ENCODE measurements at regions not wholly inside any gene's neighbourhood (a gene's known extent, or its start where the extent isn't known, plus 50 kb on each side); places are given as distances from the start of the nearest gene placed in this dataset.

DNA sequence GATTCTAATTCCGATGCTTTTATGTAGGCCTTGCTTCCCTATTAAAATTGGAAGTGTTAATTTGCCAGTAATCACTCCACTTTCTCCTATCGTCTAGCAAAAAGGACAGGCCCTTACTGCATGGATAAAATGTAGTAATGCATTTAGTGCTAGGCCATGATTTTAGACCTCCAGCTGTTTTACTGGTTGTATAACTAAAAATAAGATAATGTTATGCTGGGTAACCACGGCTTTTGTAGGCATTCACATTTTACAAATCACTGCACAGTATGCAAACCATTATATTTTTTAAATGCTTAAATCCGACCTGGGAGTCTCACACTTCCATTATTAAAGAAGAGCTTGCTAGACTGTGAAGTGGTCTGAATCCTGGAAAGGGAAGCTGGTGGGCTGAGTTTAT lies 179.5 kb downstream of the TFAP2A start:
- Histone ChIP-seq H3K9ac (ENCODE audit: low read depth in 1 of 2, low read length in 2 of 2) (no peak overlapping the region), H3K27me3 (ENCODE audit: control insufficient read depth in 4 of 4, insufficient read depth in 4 of 4, low read length in 3 of 4) (peaks cover 0 to 1% (median 0%) of the 10 kb centered on the region in 4 donors), H3K9me3 (ENCODE audit: control insufficient read depth in 4 of 4, low read length in 3 of 4) (no peaks in the 10 kb centered on the region), H3K4me1 (ENCODE audit: control insufficient read depth in 4 of 4, insufficient read depth in 4 of 4, low read length in 3 of 4) (no peaks in the 10 kb centered on the region), H3K4me3 (ENCODE audit: low read depth in 1 of 3, low read length in 3 of 3) (no peak overlapping the region), H3K36me3 (ENCODE audit: control insufficient read depth in 4 of 4, insufficient read depth in 3 of 4, low read depth in 1 of 4, low read length in 3 of 4) (no peaks in the 10 kb centered on the region), H3K27ac (ENCODE audit: low read depth in 1 of 2, low read length in 2 of 2) (no peak overlapping the region)
- TF ChIP-seq EGR1 (IDR thresholded peaks at IDR 0.05; ENCODE audit: low read depth in 2 of 2) (no peak), TAF1 (conservative IDR thresholded peaks at IDR 0.05) (no peak), RAD21 (IDR thresholded peaks at IDR 0.05) (no peak), HNF4A (conservative IDR thresholded peaks at IDR 0.05) (no peak), JUND (IDR thresholded peaks at IDR 0.05) (no peak), YY1 (IDR thresholded peaks at IDR 0.05) (no peak), RXRA (IDR thresholded peaks at IDR 0.05) (no peak), SP1 (IDR thresholded peaks at IDR 0.05) (no peak), NR2F2 (IDR thresholded peaks at IDR 0.05) (no peak), GABPA (IDR thresholded peaks at IDR 0.05 in 1 of 2, conservative IDR thresholded peaks at IDR 0.05 in 1 of 2) (no peak), HNF4G (IDR thresholded peaks at IDR 0.05) (no peak), FOXA2 (IDR thresholded peaks at IDR 0.05) (no peak), FOXA1 (IDR thresholded peaks at IDR 0.05) (no peak)
- TF ChIP-seq, protein P1, sequence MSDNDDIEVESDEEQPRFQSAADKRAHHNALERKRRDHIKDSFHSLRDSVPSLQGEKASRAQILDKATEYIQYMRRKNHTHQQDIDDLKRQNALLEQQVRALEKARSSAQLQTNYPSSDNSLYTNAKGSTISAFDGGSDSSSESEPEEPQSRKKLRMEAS (IDR thresholded peaks at IDR 0.05) = no peak
- TF ChIP-seq, protein P2, sequence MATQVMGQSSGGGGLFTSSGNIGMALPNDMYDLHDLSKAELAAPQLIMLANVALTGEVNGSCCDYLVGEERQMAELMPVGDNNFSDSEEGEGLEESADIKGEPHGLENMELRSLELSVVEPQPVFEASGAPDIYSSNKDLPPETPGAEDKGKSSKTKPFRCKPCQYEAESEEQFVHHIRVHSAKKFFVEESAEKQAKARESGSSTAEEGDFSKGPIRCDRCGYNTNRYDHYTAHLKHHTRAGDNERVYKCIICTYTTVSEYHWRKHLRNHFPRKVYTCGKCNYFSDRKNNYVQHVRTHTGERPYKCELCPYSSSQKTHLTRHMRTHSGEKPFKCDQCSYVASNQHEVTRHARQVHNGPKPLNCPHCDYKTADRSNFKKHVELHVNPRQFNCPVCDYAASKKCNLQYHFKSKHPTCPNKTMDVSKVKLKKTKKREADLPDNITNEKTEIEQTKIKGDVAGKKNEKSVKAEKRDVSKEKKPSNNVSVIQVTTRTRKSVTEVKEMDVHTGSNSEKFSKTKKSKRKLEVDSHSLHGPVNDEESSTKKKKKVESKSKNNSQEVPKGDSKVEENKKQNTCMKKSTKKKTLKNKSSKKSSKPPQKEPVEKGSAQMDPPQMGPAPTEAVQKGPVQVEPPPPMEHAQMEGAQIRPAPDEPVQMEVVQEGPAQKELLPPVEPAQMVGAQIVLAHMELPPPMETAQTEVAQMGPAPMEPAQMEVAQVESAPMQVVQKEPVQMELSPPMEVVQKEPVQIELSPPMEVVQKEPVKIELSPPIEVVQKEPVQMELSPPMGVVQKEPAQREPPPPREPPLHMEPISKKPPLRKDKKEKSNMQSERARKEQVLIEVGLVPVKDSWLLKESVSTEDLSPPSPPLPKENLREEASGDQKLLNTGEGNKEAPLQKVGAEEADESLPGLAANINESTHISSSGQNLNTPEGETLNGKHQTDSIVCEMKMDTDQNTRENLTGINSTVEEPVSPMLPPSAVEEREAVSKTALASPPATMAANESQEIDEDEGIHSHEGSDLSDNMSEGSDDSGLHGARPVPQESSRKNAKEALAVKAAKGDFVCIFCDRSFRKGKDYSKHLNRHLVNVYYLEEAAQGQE (IDR thresholded peaks at IDR 0.05) = no peak
- TF ChIP-seq, protein P3, sequence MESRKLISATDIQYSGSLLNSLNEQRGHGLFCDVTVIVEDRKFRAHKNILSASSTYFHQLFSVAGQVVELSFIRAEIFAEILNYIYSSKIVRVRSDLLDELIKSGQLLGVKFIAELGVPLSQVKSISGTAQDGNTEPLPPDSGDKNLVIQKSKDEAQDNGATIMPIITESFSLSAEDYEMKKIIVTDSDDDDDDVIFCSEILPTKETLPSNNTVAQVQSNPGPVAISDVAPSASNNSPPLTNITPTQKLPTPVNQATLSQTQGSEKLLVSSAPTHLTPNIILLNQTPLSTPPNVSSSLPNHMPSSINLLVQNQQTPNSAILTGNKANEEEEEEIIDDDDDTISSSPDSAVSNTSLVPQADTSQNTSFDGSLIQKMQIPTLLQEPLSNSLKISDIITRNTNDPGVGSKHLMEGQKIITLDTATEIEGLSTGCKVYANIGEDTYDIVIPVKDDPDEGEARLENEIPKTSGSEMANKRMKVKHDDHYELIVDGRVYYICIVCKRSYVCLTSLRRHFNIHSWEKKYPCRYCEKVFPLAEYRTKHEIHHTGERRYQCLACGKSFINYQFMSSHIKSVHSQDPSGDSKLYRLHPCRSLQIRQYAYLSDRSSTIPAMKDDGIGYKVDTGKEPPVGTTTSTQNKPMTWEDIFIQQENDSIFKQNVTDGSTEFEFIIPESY (IDR thresholded peaks at IDR 0.05) = no peak
- TF ChIP-seq, protein P4, sequence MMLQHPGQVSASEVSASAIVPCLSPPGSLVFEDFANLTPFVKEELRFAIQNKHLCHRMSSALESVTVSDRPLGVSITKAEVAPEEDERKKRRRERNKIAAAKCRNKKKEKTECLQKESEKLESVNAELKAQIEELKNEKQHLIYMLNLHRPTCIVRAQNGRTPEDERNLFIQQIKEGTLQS (IDR thresholded peaks at IDR 0.05) = no peak
- TF ChIP-seq, protein P5, sequence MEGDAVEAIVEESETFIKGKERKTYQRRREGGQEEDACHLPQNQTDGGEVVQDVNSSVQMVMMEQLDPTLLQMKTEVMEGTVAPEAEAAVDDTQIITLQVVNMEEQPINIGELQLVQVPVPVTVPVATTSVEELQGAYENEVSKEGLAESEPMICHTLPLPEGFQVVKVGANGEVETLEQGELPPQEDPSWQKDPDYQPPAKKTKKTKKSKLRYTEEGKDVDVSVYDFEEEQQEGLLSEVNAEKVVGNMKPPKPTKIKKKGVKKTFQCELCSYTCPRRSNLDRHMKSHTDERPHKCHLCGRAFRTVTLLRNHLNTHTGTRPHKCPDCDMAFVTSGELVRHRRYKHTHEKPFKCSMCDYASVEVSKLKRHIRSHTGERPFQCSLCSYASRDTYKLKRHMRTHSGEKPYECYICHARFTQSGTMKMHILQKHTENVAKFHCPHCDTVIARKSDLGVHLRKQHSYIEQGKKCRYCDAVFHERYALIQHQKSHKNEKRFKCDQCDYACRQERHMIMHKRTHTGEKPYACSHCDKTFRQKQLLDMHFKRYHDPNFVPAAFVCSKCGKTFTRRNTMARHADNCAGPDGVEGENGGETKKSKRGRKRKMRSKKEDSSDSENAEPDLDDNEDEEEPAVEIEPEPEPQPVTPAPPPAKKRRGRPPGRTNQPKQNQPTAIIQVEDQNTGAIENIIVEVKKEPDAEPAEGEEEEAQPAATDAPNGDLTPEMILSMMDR (IDR thresholded peaks at IDR 0.05; ENCODE audit: low read depth, low read length, missing input control) = no peak
- 72% methylated on average over 4 of the region's 4 CpGs for WGBS
- DNase-seq (ENCODE audit: low spot score) = no peak

All from liver (tissue), 8 donors.